ENCODE measurements at regions not wholly inside any gene's neighbourhood (a gene's known extent, or its start where the extent isn't known, plus 50 kb on each side); places are given as distances from the start of the nearest gene placed in this dataset.

GRCh38 chr12:74033531-74033930 lies 504.1 kb upstream of the ATXN7L3B start:
- TF ChIP-seq MAX (IDR thresholded peaks at IDR 0.05): no peak
- TF ChIP-seq USF1 (IDR thresholded peaks at IDR 0.05): no peak
- no peak for TF ChIP-seq EGR1 (IDR thresholded peaks at IDR 0.05)
- no peak for TF ChIP-seq YY1 (IDR thresholded peaks at IDR 0.05; ENCODE audit: low read depth)
- no peak for TF ChIP-seq CREB1 (IDR thresholded peaks at IDR 0.05; ENCODE audit: low read depth)
- TF ChIP-seq TAF1 (IDR thresholded peaks at IDR 0.05; ENCODE audit: low read depth): no peak
- TF ChIP-seq FOXM1 (IDR thresholded peaks at IDR 0.05; ENCODE audit: borderline replicate concordance, low read depth): no peak
- no peak for TF ChIP-seq REST (IDR thresholded peaks at IDR 0.05; ENCODE audit: low read depth)
- TF ChIP-seq EP300 (IDR thresholded peaks at IDR 0.05; ENCODE audit: borderline replicate concordance): no peak
- TF ChIP-seq CEBPB (IDR thresholded peaks at IDR 0.05): no peak

Measured in Ishikawa (cell line).